Skin of body (tissue), 1 donor: ENCODE measurements at regions not wholly inside any gene's neighbourhood (a gene's known extent, or its start where the extent isn't known, plus 50 kb on each side); places are given as distances from the start of the nearest gene placed in this dataset.
"Not testable (repeated sequence)": the region's sequence is repeated elsewhere in the genome, so short reads cannot be mapped to it uniquely, and the experiment has no call there.

Experiments
- DNase-seq: peaks from one replicate; lab custom pipeline; 2025; lab: John Stamatoyannopoulos, UW

GRCh38 chr1:157270705-157271274 is 132.6 kb upstream of the ETV3 start:
- DNase-seq: no peak

- DNase-seq: no peak
Measured at GRCh38 chr1:157269656-157270375, 131.6 kb upstream of the ETV3 start.

GRCh38 chr1:157262891-157263290 is 124.7 kb upstream of the ETV3 start:
- no peak for DNase-seq

GRCh38 chr1:157262422-157262821 is 124.2 kb upstream of the ETV3 start:
- no peak for DNase-seq

GRCh38 chr1:157255891-157256290 is 117.7 kb upstream of the ETV3 start:
- DNase-seq: not testable (repeated sequence)

GRCh38 chr1:157254183-157254582 is 116.0 kb upstream of the ETV3 start:
- not testable (repeated sequence) for DNase-seq

GRCh38 chr1:157252473-157252872 is 114.3 kb upstream of the ETV3 start:
- DNase-seq: no peak

GRCh38 chr1:157249739-157250138 is 111.5 kb upstream of the ETV3 start:
- no peak for DNase-seq

GRCh38 chr1:157249326-157249725 is 111.1 kb upstream of the ETV3 start:
- DNase-seq: no peak

- DNase-seq: not testable (repeated sequence)
Measured at GRCh38 chr1:157247764-157248049, 109.5 kb upstream of the ETV3 start.

- no peak for DNase-seq
Measured at GRCh38 chr1:157247005-157247763, 109.0 kb upstream of the ETV3 start.

GRCh38 chr1:157245823-157246222 is 107.6 kb upstream of the ETV3 start:
- DNase-seq: no peak

GRCh38 chr1:157241185-157241538 is 103.0 kb upstream of the ETV3 start:
- no peak for DNase-seq

GRCh38 chr1:157240495-157241184 is 102.4 kb upstream of the ETV3 start:
- DNase-seq: no peak

GRCh38 chr1:157239936-157240335 is 101.7 kb upstream of the ETV3 start:
- no peak for DNase-seq

- no peak for DNase-seq
Measured at GRCh38 chr1:157238585-157238984, 100.4 kb upstream of the ETV3 start.

GRCh38 chr1:157237981-157238380 is 99.8 kb upstream of the ETV3 start:
- no peak for DNase-seq

- DNase-seq: no peak
Measured at GRCh38 chr1:157237522-157237921, 99.3 kb upstream of the ETV3 start.

- no peak for DNase-seq
Measured at GRCh38 chr1:157236072-157236471, 97.9 kb upstream of the ETV3 start.

- no peak for DNase-seq
Measured at GRCh38 chr1:157235307-157235706, 97.1 kb upstream of the ETV3 start.

GRCh38 chr1:157234705-157235273 is 96.6 kb upstream of the ETV3 start:
- DNase-seq: no peak

- no peak for DNase-seq
Measured at GRCh38 chr1:157233131-157233530, 94.9 kb upstream of the ETV3 start.
